BLaER1 treated with 17β-estradiol and CSF1 and Interleukin-3, amounts not matched to agents 10 nM and 100 nM (cell line): ENCODE measurements at regions not wholly inside any gene's neighbourhood (a gene's known extent, or its start where the extent isn't known, plus 50 kb on each side); places are given as distances from the start of the nearest gene placed in this dataset.

Source experiments
- H3K27ac ChIP-seq, 11 experiments: shearing (Covaris generic); formaldehyde crosslinking; 2 replicates each; pipeline ENCODE4 v1.8.1; 2022
- H3K27me3 ChIP-seq, 11 experiments: shearing (Covaris generic); formaldehyde crosslinking; 2 replicates each; pipeline ENCODE4 v1.8.1; 2022
- H3K36me3 ChIP-seq, 11 experiments: shearing (Covaris generic); formaldehyde crosslinking; 2 replicates each; pipeline ENCODE4 v1.8.1; 2022
- H3K4me1 ChIP-seq, 10 experiments: shearing (Covaris generic); formaldehyde crosslinking; 2 replicates each; pipeline ENCODE4 v1.8.1; 2022
- H3K4me2 ChIP-seq, 11 experiments: shearing (Covaris generic); formaldehyde crosslinking; 2 replicates each; pipeline ENCODE4 v1.8.1; 2022
- H3K4me3 ChIP-seq, 10 experiments: shearing (Covaris generic); formaldehyde crosslinking; 2 replicates each; pipeline ENCODE4 v1.8.1; 2022
- H3K9ac ChIP-seq, 11 experiments: shearing (Covaris generic); formaldehyde crosslinking; 2 replicates each; pipeline ENCODE4 v1.8.1; 2022
- H3K9me3 ChIP-seq, 11 experiments: shearing (Covaris generic); formaldehyde crosslinking; replicated peaks in 1 of 11; 2 replicates each; pipeline ENCODE4 v1.8.1; 2022
- H4K20me1 ChIP-seq, 11 experiments: shearing (Covaris generic); formaldehyde crosslinking; 2 replicates each; pipeline ENCODE4 v1.8.1; 2022
- Cebpa-rat ChIP-seq, 11 experiments: shearing (Covaris generic); IDR thresholded peaks; 2 replicates each; pipeline ENCODE4 v1.8.1; 2022

DNA sequence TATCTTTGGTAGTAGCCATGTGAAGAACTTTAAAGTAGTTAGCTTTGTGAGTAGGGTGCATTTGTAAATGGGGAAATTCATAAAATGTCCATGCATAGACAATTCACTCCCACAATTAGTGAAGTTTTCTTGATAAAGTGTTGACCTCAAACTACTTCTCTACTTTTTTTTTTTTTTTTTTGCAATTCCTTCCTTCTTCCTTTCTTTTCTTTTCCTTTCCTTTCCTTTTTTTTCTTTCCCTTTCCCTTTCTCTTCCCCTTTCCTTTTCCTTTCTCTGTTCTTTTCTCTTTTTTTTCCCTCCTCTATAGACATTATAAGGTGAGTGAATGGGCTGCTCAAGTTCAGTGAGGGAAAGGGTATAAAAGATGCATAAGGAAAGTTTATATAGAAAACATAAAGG lies 184.2 kb downstream of the PTEN start:
- Histone ChIP-seq H4K20me1 (no peaks in the 10 kb centered on the region), H3K36me3 (no peaks in the 10 kb centered on the region), H3K4me2 (no peak overlapping the region), H3K4me1 (peaks cover 22 to 30% (median 26%) of the 10 kb centered on the region in 10 experiments; a peak in 19 of 20 replicates), H3K27ac (no peak overlapping the region), H3K4me3 (no peak overlapping the region), H3K27me3 (no peaks in the 10 kb centered on the region), H3K9me3 (no peaks in the 10 kb centered on the region), H3K9ac (no peak overlapping the region)
- no peak for TF ChIP-seq Cebpa-rat (IDR thresholded peaks at IDR 0.05)

DNA sequence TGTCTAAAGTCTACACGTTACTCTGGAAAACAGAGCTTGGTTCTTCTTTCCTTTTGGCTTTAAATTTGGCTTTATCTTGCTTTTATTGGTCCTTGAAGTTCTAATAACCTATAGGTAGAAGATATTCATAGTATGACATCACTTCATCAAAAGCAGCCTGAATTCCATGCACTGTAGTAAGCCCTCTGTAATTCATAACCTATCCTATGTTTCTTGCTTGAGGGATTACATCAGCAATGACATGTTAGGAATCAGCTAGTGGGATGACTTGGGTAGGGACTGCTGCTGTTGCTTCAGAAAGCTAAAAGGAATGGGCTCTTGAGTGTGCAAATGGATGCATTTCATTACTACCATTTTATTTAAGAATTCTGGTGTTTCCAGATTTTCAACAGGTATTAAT lies 184.9 kb downstream of the PTEN start:
- Histone ChIP-seq H3K4me1 (peaks cover 17 to 30% (median 22%) of the 10 kb centered on the region in 10 experiments; a peak in 19 of 20 replicates), H4K20me1 (no peaks in the 10 kb centered on the region), H3K27me3 (no peaks in the 10 kb centered on the region), H3K36me3 (no peaks in the 10 kb centered on the region), H3K9me3 (no peaks in the 10 kb centered on the region), H3K4me3 (no peak overlapping the region), H3K4me2 (no peak overlapping the region), H3K27ac (no peak overlapping the region), H3K9ac (no peak overlapping the region)
- no peak for TF ChIP-seq Cebpa-rat (IDR thresholded peaks at IDR 0.05)

DNA sequence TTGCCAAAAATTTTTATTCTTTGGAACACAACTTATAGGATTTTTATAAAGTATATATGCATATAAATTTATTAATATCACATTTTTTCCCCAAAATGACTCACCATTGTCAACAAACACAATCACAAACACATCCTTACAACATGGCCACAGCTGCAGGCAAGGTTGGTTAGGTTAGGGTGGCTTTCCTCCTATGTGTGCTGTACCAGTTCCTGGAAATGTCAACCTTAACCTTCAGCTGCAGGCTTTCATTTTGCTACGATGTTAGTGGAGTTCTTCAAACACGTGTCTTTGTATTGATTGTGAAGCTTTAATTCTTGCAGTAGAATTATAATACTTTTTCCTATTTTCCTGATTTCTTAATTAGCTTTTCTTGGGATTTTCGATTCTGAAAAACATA lies 185.8 kb downstream of the PTEN start:
- Histone ChIP-seq H3K4me1 (peaks cover 16 to 30% (median 21%) of the 10 kb centered on the region in 10 experiments; a peak in 19 of 20 replicates), H3K27me3 (no peaks in the 10 kb centered on the region)

DNA sequence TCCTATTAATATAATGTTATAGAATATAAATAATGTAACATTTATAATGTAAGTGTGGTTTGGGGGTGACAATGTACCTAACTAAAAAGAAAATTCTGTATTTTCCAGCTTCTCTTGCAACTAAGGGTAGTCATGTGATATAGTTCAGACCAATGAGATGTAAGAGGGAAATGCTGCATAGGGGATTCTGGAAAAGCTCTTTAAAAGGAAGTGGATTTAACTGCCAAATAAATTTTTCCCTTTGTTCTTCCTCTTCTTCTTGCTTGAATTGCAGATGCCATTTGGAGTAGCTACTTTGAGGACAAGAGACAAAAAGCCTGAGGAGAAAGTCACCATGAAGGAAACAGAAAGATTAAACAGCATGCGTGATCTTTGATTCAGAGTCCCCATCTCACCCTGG lies 194.3 kb downstream of the PTEN start:
- Histone ChIP-seq H3K4me1 (peaks cover 5 to 37% (median 9%) of the 10 kb centered on the region in 10 experiments), H3K9me3 (peaks cover 0 to 9% (median 0%) of the 10 kb centered on the region in 11 experiments; a peak in 2 of 22 replicates), H3K27ac (no peak overlapping the region), H3K4me3 (no peak overlapping the region), H3K27me3 (no peaks in the 10 kb centered on the region), H3K36me3 (no peaks in the 10 kb centered on the region), H3K4me2 (peak overlapping the region in 1 of 11 experiments; percentile 48; a peak in 2 of 22 replicates), H3K9ac (no peak overlapping the region), H4K20me1 (no peaks in the 10 kb centered on the region)
- TF ChIP-seq Cebpa-rat (IDR thresholded peaks at IDR 0.05), result no peak

More for the DNA sequence above, 185.8 kb downstream of the PTEN start:
- Histone ChIP-seq H4K20me1 (no peaks in the 10 kb centered on the region), H3K9ac (no peak overlapping the region), H3K27ac (no peak overlapping the region), H3K4me2 (no peak overlapping the region), H3K4me3 (no peak overlapping the region), H3K9me3 (no peaks in the 10 kb centered on the region), H3K36me3 (no peaks in the 10 kb centered on the region)
- TF ChIP-seq Cebpa-rat (IDR thresholded peaks at IDR 0.05), result no peak

DNA sequence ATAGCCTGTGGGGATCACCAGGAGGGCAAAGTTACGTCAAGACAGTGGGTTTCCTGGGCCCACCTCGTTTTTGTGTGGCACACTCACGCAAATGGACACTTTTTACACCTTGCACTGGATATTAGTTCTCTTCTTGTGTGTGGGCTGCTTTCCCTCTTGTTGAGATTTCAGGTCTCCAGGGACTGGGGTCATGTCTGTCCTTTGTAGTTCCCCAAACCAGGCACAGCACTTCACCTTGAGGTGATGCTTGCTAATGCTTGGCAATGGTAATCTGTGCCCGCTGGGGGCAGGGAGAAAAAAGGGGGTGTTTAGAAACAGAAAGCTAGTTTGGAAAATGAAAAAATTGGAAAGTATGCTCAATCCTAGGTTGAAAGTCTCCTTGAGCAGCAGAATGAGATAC lies 195.3 kb downstream of the PTEN start:
- no peak for TF ChIP-seq Cebpa-rat (IDR thresholded peaks at IDR 0.05)
- peaks cover 15 to 47% (median 20%) of the 10 kb centered on the region in 10 experiments for H3K4me1 ChIP-seq
- no peaks in the 10 kb centered on the region for H3K27me3 ChIP-seq
- H3K27ac ChIP-seq, result no peak overlapping the region
- H3K4me3 ChIP-seq, result no peak overlapping the region
- H3K9me3 ChIP-seq, result peaks cover 0 to 9% (median 0%) of the 10 kb centered on the region in 11 experiments; a peak in 2 of 22 replicates
- H4K20me1 ChIP-seq, result no peaks in the 10 kb centered on the region
- H3K4me2 ChIP-seq, result peak overlapping the region in 4 of 11 experiments; percentile 20 to 45 (median 22); a peak in 3 of 22 replicates
- no peaks in the 10 kb centered on the region for H3K36me3 ChIP-seq
- H3K9ac ChIP-seq, result no peak overlapping the region

DNA sequence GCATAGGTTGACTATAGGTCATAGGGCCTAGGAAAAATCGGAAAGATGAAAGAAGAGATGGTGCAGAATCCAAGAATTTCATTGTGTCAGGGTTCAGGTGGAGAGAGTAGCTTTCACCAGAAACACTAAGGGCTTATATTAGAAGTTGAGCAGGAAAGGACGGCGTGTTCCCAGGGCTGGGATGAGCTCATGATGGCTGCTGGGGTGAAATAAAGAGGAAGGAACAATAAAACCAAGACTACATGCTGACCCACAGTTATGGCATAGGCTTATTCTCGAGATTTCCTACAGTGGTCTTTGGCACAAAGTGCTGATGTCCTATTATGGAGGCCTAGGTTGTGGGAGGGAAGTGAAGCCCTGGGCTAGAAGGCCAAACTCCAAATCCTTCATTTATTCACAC lies 195.8 kb downstream of the PTEN start:
- no peak overlapping the region for H3K9ac ChIP-seq
- H3K27ac ChIP-seq, result no peak overlapping the region
- H3K27me3 ChIP-seq, result no peaks in the 10 kb centered on the region
- peaks cover 0 to 9% (median 0%) of the 10 kb centered on the region in 11 experiments; a peak in 2 of 22 replicates for H3K9me3 ChIP-seq
- no peaks in the 10 kb centered on the region for H4K20me1 ChIP-seq
- peak overlapping the region in 4 of 11 experiments; percentile 6 to 45 (median 22); a peak in 4 of 22 replicates for H3K4me2 ChIP-seq
- peaks cover 16 to 52% (median 24%) of the 10 kb centered on the region in 10 experiments for H3K4me1 ChIP-seq
- no peaks in the 10 kb centered on the region for H3K36me3 ChIP-seq
- H3K4me3 ChIP-seq, result no peak overlapping the region
- no peak for TF ChIP-seq Cebpa-rat (IDR thresholded peaks at IDR 0.05)

DNA sequence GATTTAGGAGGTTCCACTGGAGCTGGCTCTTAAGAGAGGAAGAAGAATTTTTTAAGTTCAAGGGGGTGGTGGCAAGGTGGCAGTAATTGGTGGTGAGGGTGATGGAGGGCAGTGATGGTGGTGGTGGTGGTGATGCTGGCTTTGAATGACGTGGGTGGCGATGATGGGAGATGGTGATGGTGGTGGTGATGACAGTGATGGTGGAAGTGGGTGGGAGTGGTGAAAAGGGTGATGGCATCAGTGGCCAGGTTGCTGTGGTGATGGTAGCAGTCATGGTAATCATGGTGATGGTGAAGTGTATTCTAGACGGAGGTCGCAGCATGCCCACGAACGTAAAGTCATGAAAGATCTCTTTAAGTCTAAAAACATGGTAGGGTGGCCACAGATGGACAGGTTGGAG lies 197.3 kb downstream of the PTEN start:
- H3K27ac ChIP-seq, result no peak overlapping the region
- H3K36me3 ChIP-seq, result no peaks in the 10 kb centered on the region
- peaks cover 0 to 9% (median 0%) of the 10 kb centered on the region in 11 experiments; a peak in 2 of 22 replicates for H3K9me3 ChIP-seq
- H3K4me2 ChIP-seq, result no peak overlapping the region
- H3K27me3 ChIP-seq, result no peaks in the 10 kb centered on the region
- H3K4me1 ChIP-seq, result peaks cover 32 to 67% (median 40%) of the 10 kb centered on the region in 10 experiments
- H3K4me3 ChIP-seq, result no peak overlapping the region
- H4K20me1 ChIP-seq, result no peaks in the 10 kb centered on the region
- H3K9ac ChIP-seq, result no peak overlapping the region
- no peak for TF ChIP-seq Cebpa-rat (IDR thresholded peaks at IDR 0.05)

DNA sequence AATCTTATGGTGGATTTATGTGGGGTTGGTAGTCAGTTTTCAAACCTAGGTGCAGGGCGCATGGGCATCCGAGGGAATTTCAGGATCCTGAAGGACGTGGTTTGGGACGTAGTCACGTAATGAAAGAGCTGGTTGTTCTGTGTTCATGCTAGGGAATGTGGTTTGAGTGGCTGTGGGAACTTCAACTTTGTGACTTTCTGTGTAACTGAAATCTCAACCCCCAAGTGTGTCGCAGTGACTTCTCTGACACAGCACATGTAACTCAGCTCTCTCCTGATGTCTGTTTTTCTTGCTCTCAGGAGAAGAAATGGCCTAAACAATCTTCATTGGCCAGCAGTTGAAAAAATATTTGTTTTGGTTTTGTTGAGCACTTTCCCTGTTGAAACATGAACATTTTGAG lies 199.0 kb downstream of the PTEN start:
- H4K20me1 ChIP-seq, result no peaks in the 10 kb centered on the region
- H3K9ac ChIP-seq, result peak overlapping the region in 5 of 11 experiments; percentile 8 to 36 (median 16); a peak in 5 of 22 replicates
- peaks cover 48 to 76% (median 56%) of the 10 kb centered on the region in 10 experiments for H3K4me1 ChIP-seq
- no peak for TF ChIP-seq Cebpa-rat (IDR thresholded peaks at IDR 0.05)
- no peaks in the 10 kb centered on the region for H3K36me3 ChIP-seq
- no peaks in the 10 kb centered on the region for H3K27me3 ChIP-seq
- H3K4me3 ChIP-seq, result no peak overlapping the region
- peak overlapping the region; percentile 14 to 91 (median 72); a peak in 20 of 22 replicates for H3K4me2 ChIP-seq
- peak overlapping the region in 10 of 11 experiments; percentile 7 to 81 (median 42); a peak in 15 of 22 replicates for H3K27ac ChIP-seq
- H3K9me3 ChIP-seq, result peaks cover 0 to 9% (median 0%) of the 10 kb centered on the region in 11 experiments; a peak in 3 of 22 replicates

DNA sequence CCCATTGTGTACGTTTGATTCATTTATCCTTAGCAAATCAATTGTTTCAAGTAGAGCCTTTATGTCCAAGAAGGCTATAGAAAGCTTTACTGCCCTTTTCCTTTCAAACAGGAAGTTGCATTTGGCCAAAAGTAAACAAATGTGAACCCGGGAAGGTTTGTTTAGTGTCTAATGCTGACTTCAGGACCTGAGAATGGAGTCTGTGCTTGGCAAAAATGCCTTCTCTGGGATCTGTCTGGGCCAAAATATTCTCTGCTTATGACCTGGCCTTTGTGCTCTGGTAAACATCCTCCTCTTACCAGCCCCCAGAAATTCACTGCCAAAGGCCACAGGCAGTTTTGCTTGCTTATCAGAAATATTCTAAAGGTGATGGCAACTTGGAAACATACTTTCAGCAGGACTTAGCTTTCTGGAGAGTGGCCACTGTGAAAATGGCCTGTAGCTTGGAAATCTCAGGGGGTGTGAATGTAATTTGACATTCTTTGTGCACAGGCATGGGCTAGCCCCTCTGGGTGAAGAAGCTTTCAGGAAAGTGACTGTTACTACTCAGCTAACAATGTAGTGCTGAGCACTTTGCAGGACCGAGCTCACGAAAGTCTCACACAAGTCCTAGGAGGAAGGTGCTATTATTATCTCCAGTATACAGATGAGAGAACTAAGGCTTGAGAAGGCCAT lies 199.5 kb downstream of the PTEN start:
- peaks cover 0 to 14% (median 3%) of the 10 kb centered on the region in 11 experiments; a peak in 9 of 22 replicates for H3K9me3 ChIP-seq
- H3K36me3 ChIP-seq, result no peaks in the 10 kb centered on the region
- H4K20me1 ChIP-seq, result no peaks in the 10 kb centered on the region
- peaks cover 53 to 78% (median 61%) of the 10 kb centered on the region in 10 experiments for H3K4me1 ChIP-seq
- H3K4me3 ChIP-seq, result no peak overlapping the region
- TF ChIP-seq Cebpa-rat (IDR thresholded peaks at IDR 0.05), result no peak
- peak overlapping the region in 10 of 11 experiments; percentile 7 to 81 (median 42); a peak in 16 of 22 replicates for H3K27ac ChIP-seq
- peak overlapping the region in 4 of 11 experiments; percentile 8 to 36 (median 17); a peak in 5 of 22 replicates for H3K9ac ChIP-seq
- peak overlapping the region; percentile 14 to 91 (median 72) for H3K4me2 ChIP-seq
- H3K27me3 ChIP-seq, result no peaks in the 10 kb centered on the region
